CD4-positive, alpha-beta T cell treated with Interleukin-1 beta for 1 hour (primary cell): ENCODE measurements at regions not wholly inside any gene's neighbourhood (a gene's known extent, or its start where the extent isn't known, plus 50 kb on each side); places are given as distances from the start of the nearest gene placed in this dataset.

Source experiments
- DNase-seq, 2 donors: peaks; one replicate each; pipeline ENCODE4 v3.0.0-alpha.2; 2020 to 2022

DNA sequence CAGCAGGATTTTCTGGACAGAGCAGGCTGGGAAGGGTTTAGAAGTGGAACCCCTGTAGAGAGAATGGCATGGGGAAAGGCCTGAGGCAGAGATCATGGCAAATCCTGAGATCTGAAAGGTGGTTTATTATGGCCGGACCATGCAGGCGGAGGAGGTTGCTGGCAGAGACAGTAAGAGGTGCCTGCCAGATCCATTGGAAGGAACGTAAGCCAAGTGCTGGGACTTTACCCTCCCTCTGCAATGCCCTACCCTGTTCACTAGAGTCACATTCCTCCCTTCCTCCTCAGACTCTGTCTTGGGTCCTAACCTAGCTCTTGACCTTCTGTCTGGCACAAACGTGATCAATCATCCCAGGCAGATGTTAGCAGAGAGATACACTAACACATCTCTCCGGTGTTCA is 66.4 kb upstream of the SLC22A23 start:
- DNase-seq, result no peak

DNA sequence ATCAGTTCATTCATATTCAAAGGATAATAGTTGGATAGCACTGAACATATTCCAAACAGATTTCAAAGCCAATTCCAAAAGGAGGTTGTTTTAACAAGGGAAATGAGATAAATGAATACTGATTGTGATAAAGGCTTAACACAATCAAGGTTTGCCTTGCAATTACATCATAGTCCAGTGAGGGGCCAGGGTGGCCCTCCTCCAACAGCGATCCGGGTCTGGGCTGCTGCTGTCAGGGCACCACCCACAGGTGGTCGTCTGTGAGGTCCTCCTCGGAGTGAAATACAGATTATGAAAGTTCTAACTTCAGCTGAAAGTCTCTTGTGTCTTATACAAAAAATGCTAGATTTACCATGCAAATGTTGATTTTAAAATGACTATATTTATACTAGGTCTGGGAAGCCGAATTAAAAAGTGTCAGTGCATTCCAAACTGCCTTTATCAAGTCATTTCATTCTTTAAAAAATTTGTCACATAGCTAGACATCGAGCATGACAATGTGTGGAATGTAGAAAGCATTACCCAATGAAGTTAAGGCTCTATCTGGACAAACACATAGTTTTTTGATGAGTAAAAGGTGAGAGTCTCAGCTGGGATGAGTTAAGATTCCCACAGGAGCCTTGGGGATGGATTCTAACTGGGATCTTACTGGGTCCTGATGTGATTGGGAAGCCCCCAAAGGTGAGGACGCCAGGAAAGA is 65.9 kb upstream of the SLC22A23 start:
- no peak for DNase-seq

DNA sequence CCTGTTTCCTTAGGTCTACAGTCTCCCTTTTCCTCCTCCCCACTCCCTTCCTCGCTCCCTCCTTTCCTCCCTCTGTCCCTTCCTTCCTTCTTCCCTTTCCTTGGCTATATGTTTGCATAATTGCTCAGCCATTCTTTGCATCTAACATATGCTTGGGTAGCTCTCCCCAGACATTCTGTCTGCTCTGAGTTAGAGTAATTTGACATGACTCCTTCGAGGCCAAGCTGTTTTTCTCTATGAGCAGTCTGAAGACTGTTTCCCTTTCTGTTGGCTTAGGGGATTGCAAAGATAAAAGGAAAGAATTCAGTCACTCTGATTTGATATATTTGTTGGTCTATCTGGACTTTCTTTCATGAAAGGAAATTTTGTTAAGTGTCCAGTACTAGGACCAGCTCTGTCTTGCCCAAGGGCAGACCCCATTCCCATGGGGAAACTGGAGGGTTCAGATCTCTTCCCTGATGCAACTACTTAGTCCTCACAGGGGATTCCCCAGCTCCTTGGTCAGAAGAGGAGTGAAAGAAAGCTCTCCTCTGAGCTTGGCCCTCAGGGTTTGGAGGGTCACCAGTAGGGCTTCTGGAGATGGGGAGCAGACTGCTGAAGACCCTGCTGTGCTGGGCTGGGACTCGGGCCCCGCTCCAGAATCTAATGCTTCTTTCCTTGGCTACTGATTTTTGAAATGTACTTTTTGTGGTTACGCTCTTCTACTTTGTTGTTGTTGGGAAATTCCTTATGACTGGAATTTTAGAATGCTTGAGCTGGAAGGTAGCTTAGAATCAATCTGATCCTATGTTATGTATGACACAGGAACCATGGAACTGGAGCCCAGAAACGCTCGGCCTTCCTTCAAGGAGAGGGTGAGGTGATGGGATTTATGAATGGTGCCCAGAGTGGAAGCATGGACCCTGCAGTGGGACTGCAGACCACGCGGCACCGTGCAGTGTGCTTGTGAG is 63.7 kb upstream of the SLC22A23 start:
- no peak for DNase-seq

DNA sequence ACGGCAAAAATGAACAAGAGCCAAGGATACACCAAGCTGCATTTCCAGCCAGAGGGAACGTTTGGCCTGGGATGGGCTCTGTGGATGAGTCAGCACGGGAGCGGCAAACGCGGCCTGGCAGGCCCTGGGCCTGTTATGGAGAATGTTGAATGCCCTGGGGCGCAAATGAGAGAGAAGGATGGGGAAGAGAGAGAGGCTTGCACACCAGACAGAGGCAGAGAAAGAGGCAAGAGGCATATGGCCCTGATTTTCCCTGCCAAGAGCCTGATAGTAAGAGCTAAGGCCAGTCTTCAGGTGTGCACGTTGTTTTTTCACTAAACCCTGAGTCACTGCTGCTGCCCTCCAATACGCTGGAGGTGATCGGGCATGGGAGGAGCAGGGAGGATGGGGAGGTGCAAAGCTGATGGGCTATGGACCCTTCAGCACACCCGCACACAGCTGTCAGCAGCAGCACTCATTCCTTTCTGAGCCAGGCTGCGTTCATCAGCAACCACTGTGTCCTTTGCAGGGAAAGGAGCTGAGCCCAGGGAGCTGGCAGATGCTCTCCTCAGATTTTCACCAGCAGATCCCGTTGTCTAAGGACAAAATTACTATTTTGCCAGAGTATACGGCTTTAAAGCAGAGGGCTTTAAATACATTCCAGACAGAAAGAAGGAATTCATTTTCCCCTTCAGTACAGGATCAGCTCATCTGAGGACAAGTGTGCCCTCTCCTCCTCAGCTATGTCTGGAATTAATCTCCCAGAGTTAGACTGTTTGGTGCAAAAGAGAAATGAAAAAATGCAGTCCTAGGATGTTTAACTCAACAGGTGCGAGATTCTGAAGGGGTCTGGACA is 61.7 kb upstream of the SLC22A23 start:
- no peak for DNase-seq

- DNase-seq, result no peak
Measured at GRCh38 chr6:3517350-3517749, 60.5 kb upstream of the SLC22A23 start.

- DNase-seq, result no peak
Measured at GRCh38 chr6:3516092-3516491, 59.2 kb upstream of the SLC22A23 start.

GRCh38 chr6:3515669-3516068 is 58.8 kb upstream of the SLC22A23 start:
- DNase-seq, result no peak

- no peak for DNase-seq
Measured at GRCh38 chr6:3513416-3513815, 56.6 kb upstream of the SLC22A23 start.

DNA sequence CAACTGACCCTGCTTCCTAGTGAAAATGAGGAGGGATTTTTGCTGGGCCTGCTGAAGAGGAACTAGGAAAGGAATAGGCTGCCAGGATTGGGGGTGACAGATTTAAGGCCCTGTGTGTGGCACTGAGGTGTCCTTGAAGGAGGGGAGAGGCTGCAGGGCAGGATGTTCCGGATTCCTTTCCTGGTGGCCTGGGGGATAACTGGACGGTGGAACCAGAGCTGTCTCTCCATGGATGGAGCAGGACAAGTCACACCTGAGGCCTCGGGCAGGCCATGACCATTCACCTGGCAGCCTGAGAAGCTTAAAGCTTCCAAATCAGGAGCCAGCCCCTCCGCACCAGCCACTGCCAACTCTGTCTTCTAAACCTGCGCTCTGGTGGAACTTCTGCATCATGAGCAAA is 56.0 kb upstream of the SLC22A23 start:
- no peak for DNase-seq

- no peak for DNase-seq
Measured at GRCh38 chr6:3510617-3511016, 53.8 kb upstream of the SLC22A23 start.

GRCh38 chr6:3510178-3510577 is 53.3 kb upstream of the SLC22A23 start:
- DNase-seq, result no peak

DNA sequence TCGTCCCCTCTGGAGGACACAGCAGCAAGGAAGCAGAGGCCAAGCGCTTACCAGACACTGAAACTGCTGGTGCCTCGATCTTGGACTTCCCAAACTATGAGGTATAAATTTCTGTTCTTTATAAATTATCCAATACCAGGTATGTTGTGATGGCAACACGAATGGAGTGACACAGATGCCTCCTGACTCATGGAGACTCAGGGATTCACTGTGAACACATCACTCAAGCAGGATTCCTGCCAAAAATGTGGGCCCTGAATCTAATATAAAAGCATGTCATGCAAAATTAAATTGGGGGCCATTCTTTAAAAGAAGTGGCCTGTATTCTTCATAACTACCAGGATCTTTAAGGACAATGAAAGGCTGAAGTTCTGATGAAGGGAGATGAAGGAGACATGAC is 52.5 kb upstream of the SLC22A23 start:
- DNase-seq, result no peak

DNA sequence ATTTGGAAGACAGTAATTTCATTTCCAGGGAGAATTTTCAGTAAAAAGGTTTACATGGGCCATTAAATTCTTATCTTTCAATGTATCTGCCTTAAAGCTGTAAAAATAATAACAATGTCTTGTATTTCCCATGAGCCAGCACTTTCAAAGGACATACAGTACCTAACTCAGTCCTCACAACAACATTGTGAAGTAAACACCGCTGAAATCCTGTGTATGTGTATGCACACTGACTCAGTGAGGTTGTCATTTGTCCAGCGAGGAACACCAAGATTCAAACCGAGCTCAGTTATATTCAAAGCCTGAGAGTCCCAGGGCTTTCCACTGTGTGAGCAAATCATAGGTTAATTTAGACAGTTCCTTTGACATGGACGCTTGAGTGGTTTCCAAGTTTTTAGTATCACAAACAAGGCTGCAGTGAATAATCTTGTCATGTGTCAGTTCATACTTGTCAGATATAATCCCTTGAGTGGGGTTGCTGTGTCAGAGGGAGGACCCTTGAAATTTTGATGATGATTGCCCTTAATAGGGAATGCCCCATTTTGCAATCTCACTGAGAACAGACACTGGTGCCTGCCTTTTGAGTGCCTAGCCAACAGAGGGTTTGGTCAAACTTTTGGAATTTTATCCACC is 50.0 kb upstream of the SLC22A23 start:
- DNase-seq, result no peak
